Coronary artery (tissue), 2 donors: ENCODE measurements at regions not wholly inside any gene's neighbourhood (a gene's known extent, or its start where the extent isn't known, plus 50 kb on each side); places are given as distances from the start of the nearest gene placed in this dataset.

Experiments used
- DNase-seq: peaks from one replicate; pipeline ENCODE4 v3.0.0-alpha.2; 2017; ENCODE audit warnings: low spot score
- H3K27ac ChIP-seq, 2 donors: fragments of 200-600 bp; sonication (generic); one replicate each; pipeline ENCODE4 v1.5.1; 2016 to 2019
- H3K4me3 ChIP-seq: fragments of 200-600 bp; sonication (generic); 2 replicates; pipeline ENCODE4 v1.5.1; 2016; ENCODE audit warnings: mild to moderate bottlenecking, moderate library complexity
- TF ChIP-seq, protein P1 (sequence below): fragments of 200-600 bp; sonication (generic); IDR thresholded peaks from one replicate; pipeline ENCODE4 v1.5.1; 2019; ENCODE audit warnings: antibody characterized with exemption

DNA sequence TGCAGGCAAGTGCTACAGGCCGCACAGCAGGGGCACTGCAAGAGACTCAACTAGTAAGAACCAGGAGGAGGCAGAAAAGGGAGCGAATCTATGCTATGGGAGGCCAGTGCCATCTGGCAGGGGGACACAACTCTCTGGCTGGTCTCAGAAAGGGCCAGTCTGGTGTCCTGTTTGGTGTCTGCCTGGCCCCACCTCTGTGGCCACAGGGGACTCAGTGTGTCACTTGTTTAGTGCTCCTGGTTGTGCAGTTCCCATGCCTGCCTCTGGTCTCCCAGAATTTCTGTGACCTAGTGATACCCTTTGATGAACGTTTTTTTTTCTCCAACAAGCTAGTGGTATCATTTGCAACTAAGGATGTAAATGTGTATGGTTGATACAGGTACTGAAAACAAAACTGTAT, 59.2 kb upstream of the JCAD start:
- TF ChIP-seq, protein P1, sequence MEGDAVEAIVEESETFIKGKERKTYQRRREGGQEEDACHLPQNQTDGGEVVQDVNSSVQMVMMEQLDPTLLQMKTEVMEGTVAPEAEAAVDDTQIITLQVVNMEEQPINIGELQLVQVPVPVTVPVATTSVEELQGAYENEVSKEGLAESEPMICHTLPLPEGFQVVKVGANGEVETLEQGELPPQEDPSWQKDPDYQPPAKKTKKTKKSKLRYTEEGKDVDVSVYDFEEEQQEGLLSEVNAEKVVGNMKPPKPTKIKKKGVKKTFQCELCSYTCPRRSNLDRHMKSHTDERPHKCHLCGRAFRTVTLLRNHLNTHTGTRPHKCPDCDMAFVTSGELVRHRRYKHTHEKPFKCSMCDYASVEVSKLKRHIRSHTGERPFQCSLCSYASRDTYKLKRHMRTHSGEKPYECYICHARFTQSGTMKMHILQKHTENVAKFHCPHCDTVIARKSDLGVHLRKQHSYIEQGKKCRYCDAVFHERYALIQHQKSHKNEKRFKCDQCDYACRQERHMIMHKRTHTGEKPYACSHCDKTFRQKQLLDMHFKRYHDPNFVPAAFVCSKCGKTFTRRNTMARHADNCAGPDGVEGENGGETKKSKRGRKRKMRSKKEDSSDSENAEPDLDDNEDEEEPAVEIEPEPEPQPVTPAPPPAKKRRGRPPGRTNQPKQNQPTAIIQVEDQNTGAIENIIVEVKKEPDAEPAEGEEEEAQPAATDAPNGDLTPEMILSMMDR = no peak
- Histone ChIP-seq H3K4me3 (no peak overlapping the region), H3K27ac (no peak overlapping the region)
- DNase-seq = no peak

GRCh38 chr10:30117812-30118501, 58.6 kb upstream of the JCAD start:
- TF ChIP-seq, protein P1 = no peak
- no peak for DNase-seq
- H3K4me3 ChIP-seq = no peak overlapping the region
- H3K27ac ChIP-seq = no peak overlapping the region

- peak overlapping the region; percentile 59 for H3K4me3 ChIP-seq
- DNase-seq = no peak
These were observed 56.7 kb upstream of the JCAD start for GRCh38 chr10:30116041-30116491.

GRCh38 chr10:30115626-30115940, 56.2 kb upstream of the JCAD start:
- DNase-seq = no peak
- H3K27ac ChIP-seq = peak overlapping the region; percentile 1 to 15
- TF ChIP-seq, protein P1 = no peak
- H3K4me3 ChIP-seq = peak overlapping the region; percentile 59

More at GRCh38 chr10:30116041-30116491, 56.7 kb upstream of the JCAD start:
- TF ChIP-seq, protein P1 = no peak
- H3K27ac ChIP-seq = peak overlapping the region in 1 of 2 donors; percentile 15

DNA sequence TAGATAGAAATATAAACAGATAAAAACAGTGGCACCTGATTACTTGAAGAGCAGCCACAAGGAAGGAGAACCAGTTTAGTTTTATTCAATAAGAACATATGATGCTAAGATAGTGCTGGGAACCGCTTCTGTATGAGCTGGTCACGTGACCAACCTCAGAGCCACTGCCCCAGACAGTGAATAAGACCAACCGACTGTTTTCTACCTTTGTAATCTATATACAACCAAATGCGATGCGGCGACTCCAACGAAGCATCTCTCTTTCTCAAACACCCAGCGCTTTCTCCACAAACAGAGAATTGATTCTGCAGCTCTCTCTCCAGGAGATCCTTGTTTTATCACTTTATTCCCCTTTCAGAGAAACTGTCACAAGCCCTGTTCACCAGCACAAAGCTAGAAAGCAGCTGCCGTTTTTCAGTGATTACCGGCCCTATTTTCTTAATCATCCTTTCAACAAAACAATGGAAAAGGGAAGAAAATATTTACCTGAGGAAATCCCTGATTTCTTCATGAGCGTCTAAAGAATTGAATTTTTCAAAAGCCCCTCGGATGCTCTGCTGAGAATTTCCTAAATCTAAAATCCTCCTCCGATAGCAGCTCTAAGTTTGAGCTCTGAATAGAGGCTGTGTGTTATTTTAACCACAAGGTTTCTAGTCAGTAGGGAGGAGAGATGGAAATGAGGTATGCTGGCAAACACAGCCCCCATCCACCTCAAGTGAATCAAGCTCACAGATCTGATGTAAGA, 55.7 kb upstream of the JCAD start:
- TF ChIP-seq, protein P1 = no peak
- no peak for DNase-seq
- Histone ChIP-seq H3K4me3 (peak overlapping the region; percentile 59), H3K27ac (peak overlapping the region; percentile 1 to 15)

GRCh38 chr10:30114401-30114800, 55.0 kb upstream of the JCAD start:
- Histone ChIP-seq H3K27ac (no peak overlapping the region), H3K4me3 (no peak overlapping the region)
- no peak for DNase-seq
- TF ChIP-seq, protein P1 = no peak
